Panc1 (cell line): ENCODE measurements at regions not wholly inside any gene's neighbourhood (a gene's known extent, or its start where the extent isn't known, plus 50 kb on each side); places are given as distances from the start of the nearest gene placed in this dataset.

Source experiments
- ATAC-seq: fragments of 200-7000 bp; cut with Tn5 transposase; 2 replicates; pipeline ENCODE4 v1.9.1; 2020; ENCODE audit warnings: mild to moderate bottlenecking, moderate library complexity
- BruUV-seq: library from RNA; stranded (reverse); fragments of 400-500 nt; replicated peaks from 2 replicates; lab custom pipeline; 2021; lab: Mats Ljungman, UMichigan
- CTCF ChIA-PET: fragments of 300-600 bp; sonication (Branson Sonifier 250); formaldehyde crosslinking; loops from one replicate; lab custom pipeline; 2022; ENCODE audit warnings: antibody characterized with exemption; lab: Charles Lee
- POLR2A ChIA-PET: fragments of 300-600 bp; sonication (Branson Sonifier 250); formaldehyde crosslinking; loops from one replicate; lab custom pipeline; 2022; ENCODE audit warnings: antibody characterized with exemption; lab: Charles Lee
- DNase-seq: peaks from one replicate; pipeline ENCODE4 v3.0.0-alpha.2; 2010; ENCODE audit warnings: low read depth, low spot score
- H3K27ac ChIP-seq: 2 replicates; pipeline ENCODE4 v1.5.1; 2011; ENCODE audit warnings: mild to moderate bottlenecking, low read length, inconsistent platforms
- H3K27me3 ChIP-seq: fragments of 200-500 bp; sonication (Bioruptor generic); 2 replicates; pipeline ENCODE4 v1.6.0; 2014; ENCODE audit warnings: low read length, inconsistent platforms; ENCODE audit not compliant: control insufficient read depth, insufficient read depth
- H3K36me3 ChIP-seq: fragments of 200-500 bp; sonication (Bioruptor generic); 2 replicates; pipeline ENCODE4 v1.5.1; 2014; ENCODE audit warnings: inconsistent platforms, mild to moderate bottlenecking, low read length, moderate library complexity; ENCODE audit not compliant: control insufficient read depth, insufficient read depth
- H3K4me1 ChIP-seq: 2 replicates; pipeline ENCODE4 v1.5.1; 2011; ENCODE audit warnings: inconsistent platforms, mild to moderate bottlenecking, low read length, moderate library complexity; ENCODE audit not compliant: control insufficient read depth, insufficient read depth
- H3K4me3 ChIP-seq, 2 experiments: 2 replicates each; pipeline ENCODE4 v1.5.1; 2011 to 2012; ENCODE audit warnings: low read depth in 2 of 2, low read length in 2 of 2, mild to moderate bottlenecking in 2 of 2, inconsistent platforms in 1 of 2, moderate library complexity in 1 of 2
- H3K9me3 ChIP-seq: fragments of 200-500 bp; sonication (Bioruptor generic); 2 replicates; pipeline ENCODE4 v1.5.1; 2014; ENCODE audit warnings: low read depth, mild to moderate bottlenecking, inconsistent platforms, low read length, moderate library complexity; ENCODE audit not compliant: control insufficient read depth, insufficient read depth
- CTCF ChIP-seq: fragments of 450-650 bp; IDR thresholded peaks from 2 replicates; pipeline ENCODE4 v1.5.1; 2017; ENCODE audit warnings: mild to moderate bottlenecking
- POLR2AphosphoS5 ChIP-seq: IDR thresholded peaks from 2 replicates; pipeline ENCODE4 v1.6.1; 2012; ENCODE audit warnings: mild to moderate bottlenecking, low read depth, low read length, moderate library complexity
- REST ChIP-seq, 2 experiments: IDR thresholded peaks; 2 replicates each; pipeline ENCODE4 v1.6.1; 2011 to 2012; ENCODE audit warnings: low read depth in 2 of 2, control low read depth in 1 of 2, low read length in 1 of 2, mild to moderate bottlenecking in 1 of 2, moderate library complexity in 1 of 2; ENCODE audit not compliant: insufficient read depth in 1 of 2
- SIN3A ChIP-seq: IDR thresholded peaks from 2 replicates; pipeline ENCODE4 v1.6.1; 2012; ENCODE audit warnings: low read depth, mild to moderate bottlenecking, low read length, moderate library complexity, borderline replicate concordance; ENCODE audit not compliant: insufficient read depth
- TCF7L2 ChIP-seq: IDR thresholded peaks from 2 replicates; pipeline ENCODE4 v1.6.1; 2011; ENCODE audit warnings: mild to moderate bottlenecking, low read depth, low read length, inconsistent platforms
- in situ Hi-C: cut with HindIII; loops from 2 replicates; pipeline ENCODE4 v1.10.0; 2016; ENCODE audit warnings: low sequenced_read_pairs, low pct_unique_long_range_greater_than_20kb
- intact Hi-C: fragments of 100-400 bp; cut with micrococcal nuclease; formaldehyde crosslinking; loops from one replicate; pipeline ENCODE4 v1.10.0; 2022; ENCODE audit not compliant: unreplicated experiment

- CTCF ChIA-PET, result no interaction called here
- Histone ChIP-seq H3K4me1 (no peaks in the 10 kb centered on the region), H3K36me3 (no peaks in the 10 kb centered on the region), H3K9me3 (no peaks in the 10 kb centered on the region), H3K4me3 (no peak overlapping the region), H3K27ac (no peak overlapping the region), H3K27me3 (no peaks in the 10 kb centered on the region)
- TF ChIP-seq REST (IDR thresholded peaks at IDR 0.05; ENCODE audit: insufficient read depth in 1 of 2, low read depth in 2 of 2, low read length in 1 of 2), result no peak
- TF ChIP-seq SIN3A, result no peak
- no peak for TF ChIP-seq CTCF
- no peak for TF ChIP-seq POLR2AphosphoS5
- no peak for TF ChIP-seq TCF7L2
- no TSS peak for BruUV-seq
- in situ Hi-C loops, result no loop called here
- DNase-seq, result no peak
- intact Hi-C loops, result no loop called here
- no peak for ATAC-seq
- POLR2A ChIA-PET, result no interaction called here
Observed at GRCh38 chr15:35139822-35140221, 54.7 kb upstream of the NANOGP8 start.

GRCh38 chr15:35137190-35137574 is 52.1 kb upstream of the NANOGP8 start:
- no peaks in the 10 kb centered on the region for H3K9me3 ChIP-seq
- BruUV-seq, result no TSS peak
- ChIA-PET CTCF (interaction anchor here (0.6 kb wide), 2 partner anchors 12 to 1376 kb away, joined by 4 read pairs; no protein-coding TSS in a partner anchor), POLR2A (no interaction called here)
- DNase-seq (no peak), ATAC-seq (no peak)
- no peak for TF ChIP-seq SIN3A
- no peak for TF ChIP-seq POLR2AphosphoS5
- no peak for TF ChIP-seq CTCF
- TF ChIP-seq TCF7L2, result no peak
- no peak for TF ChIP-seq REST (IDR thresholded peaks at IDR 0.05; ENCODE audit: insufficient read depth in 1 of 2, low read depth in 2 of 2, low read length in 1 of 2)
- H3K36me3 ChIP-seq, result no peaks in the 10 kb centered on the region
- intact Hi-C loops, result no loop called here
- no peaks in the 10 kb centered on the region for H3K27me3 ChIP-seq
- no peak overlapping the region for H3K4me3 ChIP-seq
- in situ Hi-C loops, result no loop called here
- no peaks in the 10 kb centered on the region for H3K4me1 ChIP-seq
- H3K27ac ChIP-seq, result no peak overlapping the region
